ENCODE measurements at regions not wholly inside any gene's neighbourhood (a gene's known extent, or its start where the extent isn't known, plus 50 kb on each side); places are given as distances from the start of the nearest gene placed in this dataset.

GRCh38 chr11:70486731-70487130 is 88.4 kb downstream of the CTTN start:
- no peak for DNase-seq (ENCODE audit: low spot score)

GRCh38 chr11:70487160-70487559 is 88.8 kb downstream of the CTTN start:
- no peak for DNase-seq (ENCODE audit: low spot score)

GRCh38 chr11:70487756-70488155 is 89.4 kb downstream of the CTTN start:
- DNase-seq (ENCODE audit: low spot score): no peak

GRCh38 chr11:70488171-70488703 is 89.9 kb downstream of the CTTN start:
- DNase-seq (ENCODE audit: low spot score): no peak

GRCh38 chr11:70489276-70489675 is 90.9 kb downstream of the CTTN start:
- no peak for DNase-seq (ENCODE audit: low spot score)

- no peak for DNase-seq (ENCODE audit: low spot score)
Measured at GRCh38 chr11:70490208-70490607, 91.9 kb downstream of the CTTN start.

- no peak for DNase-seq (ENCODE audit: low spot score)
Measured at GRCh38 chr11:70490723-70491558, 92.6 kb downstream of the CTTN start.

GRCh38 chr11:70491696-70492472 is 93.6 kb downstream of the CTTN start:
- DNase-seq (ENCODE audit: low spot score): no peak

- no peak for DNase-seq (ENCODE audit: low spot score)
Measured at GRCh38 chr11:70493089-70493474, 94.8 kb downstream of the CTTN start.

- DNase-seq (ENCODE audit: low spot score): no peak
Measured at GRCh38 chr11:70493891-70494290, 95.6 kb downstream of the CTTN start.

GRCh38 chr11:70494559-70495350 is 96.4 kb downstream of the CTTN start:
- no peak for DNase-seq (ENCODE audit: low spot score)

GRCh38 chr11:70495351-70496310 is 97.3 kb downstream of the CTTN start:
- DNase-seq (ENCODE audit: low spot score): no peak

- no peak for DNase-seq (ENCODE audit: low spot score)
Measured at GRCh38 chr11:70496591-70497535, 98.5 kb downstream of the CTTN start.

- no peak for DNase-seq (ENCODE audit: low spot score)
Measured at GRCh38 chr11:70497536-70498075, 99.3 kb downstream of the CTTN start.

- no peak for DNase-seq (ENCODE audit: low spot score)
Measured at GRCh38 chr11:70498171-70498571, 99.8 kb downstream of the CTTN start.

GRCh38 chr11:70498976-70499801 is 100.9 kb downstream of the CTTN start:
- no peak for DNase-seq (ENCODE audit: low spot score)

GRCh38 chr11:70500076-70500847 is 101.9 kb downstream of the CTTN start:
- no peak for DNase-seq (ENCODE audit: low spot score)

Data from mucosa of gallbladder (tissue), 1 donor.